Breast epithelium (tissue), 4 donors: ENCODE measurements at regions not wholly inside any gene's neighbourhood (a gene's known extent, or its start where the extent isn't known, plus 50 kb on each side); places are given as distances from the start of the nearest gene placed in this dataset.

Experiments used
- DNase-seq, 2 donors: peaks; one replicate each; pipeline ENCODE4 v3.0.0-alpha.2; 2019; ENCODE audit warnings: low spot score in 2 of 2
- H3K27ac ChIP-seq, 2 donors: fragments of 200-600 bp; sonication (generic) in 1 of 2; one replicate each; pipeline ENCODE4 v1.5.1; 2016 to 2019; ENCODE audit warnings: mild to moderate bottlenecking in 1 of 2
- H3K27me3 ChIP-seq, 2 donors: fragments of 200-600 bp; sonication (generic) in 1 of 2; one replicate each; pipeline versions ENCODE4 v1.5.1 to v1.6.0; 2017 to 2019; ENCODE audit warnings: control low read depth in 1 of 2, mild to moderate bottlenecking in 1 of 2
- H3K36me3 ChIP-seq: fragments of 200-600 bp; one replicate; pipeline ENCODE4 v1.5.1; 2019
- H3K4me1 ChIP-seq, 2 donors: fragments of 200-600 bp; sonication (generic); one replicate each; pipeline ENCODE4 v1.5.1; 2016 to 2019; ENCODE audit warnings: control low read depth in 1 of 2
- H3K4me3 ChIP-seq, 3 donors: fragments of 200-600 bp; sonication (generic); 1 replicate in 2 of 3; 2 replicates in 1 of 3; pipeline ENCODE4 v1.5.1; 2016 to 2019; ENCODE audit warnings: mild to moderate bottlenecking in 3 of 3, moderate library complexity in 2 of 3
- H3K9me3 ChIP-seq, 2 donors: fragments of 200-600 bp; sonication (generic) in 1 of 2; one replicate each; pipeline ENCODE4 v1.5.1; 2016 to 2019; ENCODE audit warnings: control low read depth in 1 of 2
- CTCF ChIP-seq, 3 donors: fragments of 450-650 bp; IDR thresholded peaks; one replicate each; pipeline ENCODE4 v1.5.1; 2016 to 2017; ENCODE audit warnings: antibody characterized with exemption in 3 of 3, mild to moderate bottlenecking in 3 of 3, moderate library complexity in 3 of 3
- POLR2A ChIP-seq: fragments of 450-650 bp; IDR thresholded peaks from one replicate; pipeline ENCODE4 v1.6.1; 2016; ENCODE audit warnings: antibody characterized with exemption, mild to moderate bottlenecking, moderate library complexity
- POLR2AphosphoS5 ChIP-seq, 3 donors: sonication (generic); formaldehyde crosslinking; IDR thresholded peaks; one replicate each; pipeline ENCODE4 v1.6.1; 2017; ENCODE audit warnings: antibody characterized with exemption in 3 of 3
- intact Hi-C: fragments of 100-400 bp; cut with DNase I; formaldehyde crosslinking; loops from one replicate; pipeline ENCODE4 v1.15.1; 2023; ENCODE audit warnings: low total_unique reads

- Histone ChIP-seq H3K4me3 (no peak overlapping the region), H3K9me3 (no peaks in the 10 kb centered on the region), H3K36me3 (no peaks in the 10 kb centered on the region), H3K4me1 (no peaks in the 10 kb centered on the region), H3K27me3 (no peaks in the 10 kb centered on the region), H3K27ac (no peak overlapping the region)
- DNase-seq: no peak
- intact Hi-C loops: no loop called here
- no peak for TF ChIP-seq POLR2AphosphoS5 (IDR thresholded peaks at IDR 0.05)
- TF ChIP-seq CTCF (IDR thresholded peaks at IDR 0.05): no peak
- no peak for TF ChIP-seq POLR2A
These were observed 612.5 kb upstream of the TMEM132C start for GRCh38 chr12:127654383-127654985.

- no peak overlapping the region for H3K4me3 ChIP-seq
- no peaks in the 10 kb centered on the region for H3K9me3 ChIP-seq
- H3K27me3 ChIP-seq: no peaks in the 10 kb centered on the region
- no peak overlapping the region for H3K27ac ChIP-seq
- TF ChIP-seq CTCF (IDR thresholded peaks at IDR 0.05) (no peak), POLR2AphosphoS5 (IDR thresholded peaks at IDR 0.05) (no peak), POLR2A (no peak)
- intact Hi-C loops: no loop called here
- H3K4me1 ChIP-seq: no peaks in the 10 kb centered on the region
- DNase-seq: no peak
- H3K36me3 ChIP-seq: no peaks in the 10 kb centered on the region
These were observed 611.3 kb upstream of the TMEM132C start for GRCh38 chr12:127655691-127656090.

- Histone ChIP-seq H3K27me3 (no peaks in the 10 kb centered on the region), H3K4me1 (no peaks in the 10 kb centered on the region), H3K27ac (no peak overlapping the region), H3K4me3 (no peak overlapping the region), H3K36me3 (no peaks in the 10 kb centered on the region), H3K9me3 (no peaks in the 10 kb centered on the region)
- intact Hi-C loops: no loop called here
- DNase-seq: no peak
- TF ChIP-seq POLR2A: no peak
These were observed 610.7 kb upstream of the TMEM132C start for GRCh38 chr12:127656266-127656665.

- H3K27me3 ChIP-seq: no peaks in the 10 kb centered on the region
- TF ChIP-seq CTCF (IDR thresholded peaks at IDR 0.05) (no peak), POLR2A (no peak)
- H3K4me1 ChIP-seq: no peaks in the 10 kb centered on the region
- no peak overlapping the region for H3K27ac ChIP-seq
- H3K4me3 ChIP-seq: no peak overlapping the region
- H3K36me3 ChIP-seq: no peaks in the 10 kb centered on the region
- intact Hi-C loops: no loop called here
- DNase-seq: no peak
- H3K9me3 ChIP-seq: no peaks in the 10 kb centered on the region
These were observed 609.9 kb upstream of the TMEM132C start for GRCh38 chr12:127657036-127657435.

GRCh38 chr12:127660961-127661360 lies 606.0 kb upstream of the TMEM132C start:
- TF ChIP-seq POLR2AphosphoS5 (IDR thresholded peaks at IDR 0.05) (no peak), POLR2A (no peak), CTCF (IDR thresholded peaks at IDR 0.05) (no peak)

GRCh38 chr12:127663716-127664115 lies 603.3 kb upstream of the TMEM132C start:
- Histone ChIP-seq H3K4me1 (no peaks in the 10 kb centered on the region), H3K27me3 (no peaks in the 10 kb centered on the region), H3K27ac (no peak overlapping the region), H3K36me3 (no peaks in the 10 kb centered on the region), H3K4me3 (no peak overlapping the region), H3K9me3 (no peaks in the 10 kb centered on the region)
- intact Hi-C loops: no loop called here
- no peak for TF ChIP-seq CTCF (IDR thresholded peaks at IDR 0.05)
- DNase-seq: no peak

More at GRCh38 chr12:127660961-127661360, 606.0 kb upstream of the TMEM132C start:
- no peaks in the 10 kb centered on the region for H3K9me3 ChIP-seq
- no peaks in the 10 kb centered on the region for H3K4me1 ChIP-seq
- H3K27me3 ChIP-seq: no peaks in the 10 kb centered on the region
- no peak overlapping the region for H3K4me3 ChIP-seq
- no peaks in the 10 kb centered on the region for H3K36me3 ChIP-seq
- H3K27ac ChIP-seq: no peak overlapping the region
- intact Hi-C loops: no loop called here
- DNase-seq: no peak
